ENCODE measurements at regions not wholly inside any gene's neighbourhood (a gene's known extent, or its start where the extent isn't known, plus 50 kb on each side); places are given as distances from the start of the nearest gene placed in this dataset.

- TF ChIP-seq GABPA (IDR thresholded peaks at IDR 0.05 in 1 of 2, conservative IDR thresholded peaks at IDR 0.05 in 1 of 2) (no peak), JUND (IDR thresholded peaks at IDR 0.05) (no peak), FOXA2 (IDR thresholded peaks at IDR 0.05) (no peak), TAF1 (conservative IDR thresholded peaks at IDR 0.05) (no peak), RXRA (IDR thresholded peaks at IDR 0.05) (no peak), RAD21 (IDR thresholded peaks at IDR 0.05) (no peak), NR2F2 (IDR thresholded peaks at IDR 0.05) (no peak)
These were observed 590.0 kb upstream of the SEMA3D start (continued) for GRCh38 chr7:85776691-85777345.

GRCh38 chr7:85775431-85775830 is 588.6 kb upstream of the SEMA3D start:
- no peak for DNase-seq (ENCODE audit: low spot score)
- no peaks in the 10 kb centered on the region for H3K4me1 ChIP-seq (ENCODE audit: control insufficient read depth in 4 of 4, insufficient read depth in 4 of 4, low read length in 3 of 4)
- no peak for TF ChIP-seq HNF4G (IDR thresholded peaks at IDR 0.05)
- TF ChIP-seq YY1 (IDR thresholded peaks at IDR 0.05) = no peak
- no peak for TF ChIP-seq RXRA (IDR thresholded peaks at IDR 0.05)
- no peak for TF ChIP-seq HNF4A (conservative IDR thresholded peaks at IDR 0.05)
- TF ChIP-seq ZBTB33 (IDR thresholded peaks at IDR 0.05) = no peak
- TF ChIP-seq REST (IDR thresholded peaks at IDR 0.05) = no peak
- TF ChIP-seq GABPA (IDR thresholded peaks at IDR 0.05 in 1 of 2, conservative IDR thresholded peaks at IDR 0.05 in 1 of 2) = no peak
- no peak for TF ChIP-seq MAX (IDR thresholded peaks at IDR 0.05)
- no peak for TF ChIP-seq RAD21 (IDR thresholded peaks at IDR 0.05)
- no peak for TF ChIP-seq JUND (IDR thresholded peaks at IDR 0.05)
- no peak overlapping the region for H3K27ac ChIP-seq (ENCODE audit: low read depth in 1 of 2, low read length in 2 of 2)
- no peaks in the 10 kb centered on the region for H3K27me3 ChIP-seq (ENCODE audit: control insufficient read depth in 4 of 4, insufficient read depth in 4 of 4, low read length in 3 of 4)
- no peaks in the 10 kb centered on the region for H3K9me3 ChIP-seq (ENCODE audit: control insufficient read depth in 4 of 4, low read length in 3 of 4)
- H3K4me3 ChIP-seq (ENCODE audit: low read depth in 1 of 3, low read length in 3 of 3) = no peak overlapping the region
- no peaks in the 10 kb centered on the region for H3K36me3 ChIP-seq (ENCODE audit: control insufficient read depth in 4 of 4, insufficient read depth in 3 of 4, low read depth in 1 of 4, low read length in 3 of 4)
- no peak overlapping the region for H3K9ac ChIP-seq (ENCODE audit: low read depth in 1 of 2, low read length in 2 of 2)
- WGBS = 62% methylated on average over 3 of the region's 3 CpGs

- no peaks in the 10 kb centered on the region for H3K4me1 ChIP-seq (ENCODE audit: control insufficient read depth in 4 of 4, insufficient read depth in 4 of 4, low read length in 3 of 4)
- H3K27ac ChIP-seq (ENCODE audit: low read depth in 1 of 2, low read length in 2 of 2) = no peak overlapping the region
- no peaks in the 10 kb centered on the region for H3K27me3 ChIP-seq (ENCODE audit: control insufficient read depth in 4 of 4, insufficient read depth in 4 of 4, low read length in 3 of 4)
- no peak overlapping the region for H3K4me3 ChIP-seq (ENCODE audit: low read depth in 1 of 3, low read length in 3 of 3)
- 75% methylated on average over 6 of the region's 6 CpGs for WGBS
- no peak overlapping the region for H3K9ac ChIP-seq (ENCODE audit: low read depth in 1 of 2, low read length in 2 of 2)
- H3K9me3 ChIP-seq (ENCODE audit: control insufficient read depth in 4 of 4, low read length in 3 of 4) = no peaks in the 10 kb centered on the region
- DNase-seq (ENCODE audit: low spot score) = no peak
- H3K36me3 ChIP-seq (ENCODE audit: control insufficient read depth in 4 of 4, insufficient read depth in 3 of 4, low read depth in 1 of 4, low read length in 3 of 4) = no peaks in the 10 kb centered on the region
- no peak for TF ChIP-seq ATF3 (IDR thresholded peaks at IDR 0.05)
- TF ChIP-seq RAD21 (IDR thresholded peaks at IDR 0.05) = no peak
- no peak for TF ChIP-seq RXRA (IDR thresholded peaks at IDR 0.05)
- TF ChIP-seq GABPA (IDR thresholded peaks at IDR 0.05 in 1 of 2, conservative IDR thresholded peaks at IDR 0.05 in 1 of 2) = no peak
- TF ChIP-seq FOXA2 (IDR thresholded peaks at IDR 0.05) = no peak
- no peak for TF ChIP-seq HNF4G (IDR thresholded peaks at IDR 0.05)
- TF ChIP-seq ZBTB33 (IDR thresholded peaks at IDR 0.05) = no peak
- no peak for TF ChIP-seq JUND (IDR thresholded peaks at IDR 0.05)
- TF ChIP-seq CTCF (IDR thresholded peaks at IDR 0.05; ENCODE audit: low read depth, low read length, missing input control) = no peak
- no peak for TF ChIP-seq SP1 (IDR thresholded peaks at IDR 0.05)
- no peak for TF ChIP-seq NR2F2 (IDR thresholded peaks at IDR 0.05)
- no peak for TF ChIP-seq EGR1 (IDR thresholded peaks at IDR 0.05; ENCODE audit: low read depth in 2 of 2)
These were observed 588.1 kb upstream of the SEMA3D start for GRCh38 chr7:85774986-85775385.

All from liver (tissue), 8 donors.